GM12872 (cell line): ENCODE measurements at regions not wholly inside any gene's neighbourhood (a gene's known extent, or its start where the extent isn't known, plus 50 kb on each side); places are given as distances from the start of the nearest gene placed in this dataset.

Experiments
- CTCF ChIP-seq: IDR thresholded peaks from 3 replicates; pipeline ENCODE4 v1.5.1; 2011; ENCODE audit warnings: low read depth, mild to moderate bottlenecking, low read length, moderate library complexity; ENCODE audit not compliant: insufficient read depth

DNA sequence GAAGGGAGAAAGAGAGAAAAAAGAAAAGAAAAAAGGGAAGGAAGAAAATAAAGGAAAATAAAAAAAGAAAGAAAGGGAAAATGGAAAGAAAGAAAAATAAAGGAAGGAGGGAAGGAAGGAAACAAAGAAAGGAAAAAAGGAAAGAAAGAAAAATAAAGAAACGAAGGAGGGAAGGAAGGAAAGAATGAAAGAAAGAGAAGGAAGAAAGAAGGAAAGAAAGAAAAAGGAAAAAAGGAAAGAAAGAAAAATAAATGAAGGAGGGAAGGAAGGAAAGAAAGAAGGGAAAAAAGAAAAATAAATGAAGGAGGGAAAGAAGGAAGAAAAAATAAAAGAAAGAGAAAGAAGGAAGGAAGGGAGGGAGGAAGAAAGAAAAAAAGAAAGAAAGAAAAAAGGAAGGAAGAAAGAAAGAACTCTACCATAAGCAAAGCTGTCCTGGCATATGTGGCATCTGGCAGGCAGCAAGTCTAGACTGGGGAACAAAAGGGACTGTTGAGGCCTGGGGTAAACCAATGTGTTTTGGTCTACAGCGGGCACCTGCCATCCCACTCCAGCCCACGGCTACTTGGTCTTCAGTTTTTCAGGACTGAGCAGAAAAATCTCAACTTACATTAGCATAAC is 86.9 kb downstream of the TFAP2C start:
- TF ChIP-seq CTCF = no peak

- TF ChIP-seq CTCF = no peak
Observed at GRCh38 chr20:56716806-56717205, 87.7 kb downstream of the TFAP2C start.

DNA sequence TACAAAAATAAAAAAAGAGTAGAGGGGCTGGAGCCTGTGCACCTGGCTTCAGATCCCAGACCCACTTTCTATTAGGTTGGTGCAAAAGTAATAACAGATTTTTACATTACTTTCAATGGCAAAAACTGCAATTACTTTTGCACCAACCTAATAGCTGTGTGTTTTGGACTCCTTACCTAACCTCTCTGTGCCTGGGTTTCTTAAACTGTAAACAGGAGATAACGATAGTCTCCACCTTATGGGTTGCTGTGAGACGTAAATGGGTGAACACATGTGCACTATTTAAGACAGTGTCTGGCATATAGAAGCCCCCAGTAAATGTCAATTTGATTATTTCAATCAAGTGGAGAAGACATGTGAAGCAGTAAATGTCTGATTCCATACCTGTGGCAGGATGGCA is 89.7 kb downstream of the TFAP2C start:
- no peak for TF ChIP-seq CTCF

DNA sequence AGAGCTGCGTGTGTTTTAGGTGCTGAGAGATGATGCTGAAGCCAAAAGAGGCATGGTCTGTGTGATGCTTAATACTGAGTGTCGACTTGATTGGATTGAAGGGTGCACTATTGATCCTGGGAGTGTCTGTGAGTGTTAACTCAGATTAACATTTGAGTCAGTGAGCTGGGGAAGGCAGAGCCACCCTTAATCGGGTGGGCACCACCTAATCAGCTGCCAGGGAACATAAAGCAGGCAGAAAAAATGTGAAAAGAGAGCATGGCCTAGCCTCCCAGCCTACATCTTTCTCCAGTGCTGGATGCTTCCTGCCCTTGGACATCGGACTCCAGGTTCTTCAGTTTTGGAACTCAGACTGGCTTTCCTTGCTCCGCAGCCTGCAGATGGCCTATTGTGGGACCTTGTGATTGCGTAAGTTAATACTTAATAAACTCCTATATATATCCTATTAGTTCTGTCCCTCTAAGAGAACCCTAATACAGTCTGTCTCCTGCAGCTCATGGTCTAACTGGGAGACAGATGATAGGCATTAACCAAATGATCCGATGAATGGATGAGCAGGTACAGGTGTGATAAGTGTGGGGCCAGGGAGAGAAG is 91.6 kb downstream of the TFAP2C start:
- no peak for TF ChIP-seq CTCF

DNA sequence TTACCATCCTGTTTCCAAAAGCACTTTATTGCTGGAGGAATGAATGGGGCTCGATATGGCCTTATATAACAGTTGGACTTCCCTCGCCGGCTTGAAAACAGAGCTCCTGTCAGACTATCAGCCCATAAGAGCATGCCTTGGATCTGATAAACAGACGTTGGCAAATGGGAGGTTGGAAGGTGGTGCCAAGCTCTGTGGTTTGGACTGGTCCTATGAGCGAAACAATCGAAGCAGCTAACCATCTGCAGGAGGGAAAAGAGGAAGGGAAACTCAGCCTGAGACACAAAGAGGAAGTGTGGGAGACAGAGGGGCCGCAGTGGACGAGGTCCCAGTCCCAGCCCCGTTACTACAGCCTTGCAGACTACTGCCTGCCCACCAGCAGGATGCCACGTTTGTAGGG is 92.9 kb downstream of the TFAP2C start:
- TF ChIP-seq CTCF = no peak

DNA sequence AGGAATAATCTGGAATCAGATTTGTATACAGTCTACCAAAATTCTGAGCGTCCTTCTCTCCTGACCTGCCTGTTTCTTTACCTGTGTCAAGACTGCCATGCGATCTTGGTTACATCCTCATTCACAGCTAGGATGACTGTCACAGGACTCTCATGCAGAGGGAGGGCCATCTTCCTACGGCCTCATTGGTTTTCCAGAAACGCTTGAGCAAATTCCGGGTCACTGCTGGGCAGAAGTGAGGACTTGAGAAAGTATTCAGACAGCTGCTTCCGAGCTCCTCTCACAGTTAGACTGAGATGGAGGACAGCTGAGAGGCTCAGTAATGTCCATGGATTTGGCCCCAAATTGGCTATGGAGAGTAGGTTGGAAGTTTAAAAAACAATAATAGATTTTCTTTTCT is 94.2 kb downstream of the TFAP2C start:
- no peak for TF ChIP-seq CTCF

GRCh38 chr20:56724241-56724757 is 95.2 kb downstream of the TFAP2C start:
- no peak for TF ChIP-seq CTCF
